Astrocyte (in vitro differentiated cells and primary cell): ENCODE measurements at regions not wholly inside any gene's neighbourhood (a gene's known extent, or its start where the extent isn't known, plus 50 kb on each side); places are given as distances from the start of the nearest gene placed in this dataset.

Experiments
- DNase-seq: peaks from one replicate; pipeline ENCODE4 v3.0.0-alpha.2; 2010; ENCODE audit warnings: low read depth
- FAIRE-seq: peaks from 2 replicates; lab custom pipeline; 2011; peaks lifted over from hg19 to GRCh38; lab: Jason Lieb, UNC
- H2AFZ ChIP-seq: 2 replicates; pipeline ENCODE4 v1.6.0; 2012; ENCODE audit warnings: low read depth, low read length, inconsistent platforms
- H3K27ac ChIP-seq: 2 replicates; pipeline ENCODE4 v1.5.1; 2011; ENCODE audit warnings: low read depth, low read length, inconsistent platforms
- H3K27me3 ChIP-seq: 2 replicates; pipeline ENCODE4 v1.6.0; 2011; ENCODE audit warnings: low read length, inconsistent platforms; ENCODE audit not compliant: insufficient read depth
- H3K36me3 ChIP-seq: 2 replicates; pipeline ENCODE4 v1.5.1; 2011; ENCODE audit warnings: low read length, inconsistent platforms; ENCODE audit not compliant: insufficient read depth
- H3K4me1 ChIP-seq: 2 replicates; pipeline ENCODE4 v1.5.1; 2011; ENCODE audit warnings: low read length, inconsistent platforms; ENCODE audit not compliant: insufficient read depth
- H3K4me2 ChIP-seq: 2 replicates; pipeline ENCODE4 v1.6.0; 2012; ENCODE audit warnings: low read length, inconsistent platforms
- H3K4me3 ChIP-seq: 2 replicates; pipeline ENCODE4 v1.5.1; 2011; ENCODE audit warnings: low read depth, mild to moderate bottlenecking, low read length, inconsistent platforms; ENCODE audit not compliant: insufficient read depth
- H3K79me2 ChIP-seq: 2 replicates; pipeline ENCODE4 v1.6.0; 2012; ENCODE audit warnings: mild to moderate bottlenecking, low read length, inconsistent platforms; ENCODE audit not compliant: insufficient read depth
- H3K9ac ChIP-seq: 2 replicates; pipeline ENCODE4 v1.6.0; 2012; ENCODE audit warnings: mild to moderate bottlenecking, low read length, inconsistent platforms
- H3K9me3 ChIP-seq: 2 replicates; pipeline ENCODE4 v1.5.1; 2012; ENCODE audit warnings: low read depth, mild to moderate bottlenecking, low read length, inconsistent platforms; ENCODE audit not compliant: insufficient read depth
- H4K20me1 ChIP-seq: 2 replicates; pipeline ENCODE4 v1.6.0; 2012; ENCODE audit warnings: low read length, inconsistent platforms; ENCODE audit not compliant: insufficient read depth
- H3K27ac Mint-ChIP-seq: one replicate; pipeline ENCODE4 v1.8.0; 2021; ENCODE audit warnings: mild to moderate bottlenecking, mixed read lengths; ENCODE audit not compliant: unreplicated experiment
- H3K27me3 Mint-ChIP-seq: one replicate; pipeline ENCODE4 v1.8.0; 2021; ENCODE audit warnings: low read depth, mixed read lengths; ENCODE audit not compliant: unreplicated experiment
- H3K36me3 Mint-ChIP-seq: one replicate; pipeline ENCODE4 v1.8.0; 2021; ENCODE audit warnings: low read depth, mixed read lengths; ENCODE audit not compliant: unreplicated experiment
- H3K4me1 Mint-ChIP-seq: one replicate; pipeline ENCODE4 v1.8.0; 2021; ENCODE audit warnings: low read depth, mixed read lengths; ENCODE audit not compliant: unreplicated experiment
- H3K4me3 Mint-ChIP-seq: one replicate; pipeline ENCODE4 v1.8.0; 2021; ENCODE audit warnings: mild to moderate bottlenecking, moderate library complexity, mixed read lengths; ENCODE audit not compliant: unreplicated experiment
- H3K9me3 Mint-ChIP-seq: one replicate; pipeline ENCODE4 v1.8.0; 2021; ENCODE audit warnings: mild to moderate bottlenecking, mixed read lengths; ENCODE audit not compliant: unreplicated experiment
- CTCF ChIP-seq: IDR thresholded peaks from 2 replicates; pipeline ENCODE4 v1.5.1; 2011; ENCODE audit warnings: low read depth, mild to moderate bottlenecking, inconsistent platforms, low read length, moderate library complexity; ENCODE audit not compliant: insufficient read depth
- EZH2 ChIP-seq: IDR thresholded peaks from 2 replicates; pipeline ENCODE4 v1.6.1; 2012; ENCODE audit warnings: mild to moderate bottlenecking, low read length, inconsistent platforms; ENCODE audit not compliant: insufficient read depth

- Histone ChIP-seq H2AFZ (no peak overlapping the region), H3K36me3 (no peaks in the 10 kb centered on the region), H3K4me2 (no peak overlapping the region), H3K9ac (no peak overlapping the region), H3K27ac (no peak overlapping the region), H3K27me3 (no peaks in the 10 kb centered on the region), H3K9me3 (no peaks in the 10 kb centered on the region), H3K79me2 (no peaks in the 10 kb centered on the region), H4K20me1 (no peaks in the 10 kb centered on the region), H3K4me1 (no peaks in the 10 kb centered on the region), H3K4me3 (no peak overlapping the region)
- FAIRE-seq (no peak), DNase-seq (peak; percentile 58)
- Mint-ChIP-seq H3K4me1 (peaks cover 3% of the 10 kb centered on the region), H3K4me3 (no peak overlapping the region), H3K9me3 (no peaks in the 10 kb centered on the region), H3K36me3 (no peaks in the 10 kb centered on the region), H3K27me3 (no peaks in the 10 kb centered on the region), H3K27ac (peak overlapping the region; percentile 41)
- TF ChIP-seq EZH2 (no peak), CTCF (no peak)
Observed at GRCh38 chrX:121831601-121832000, 784.2 kb downstream of the GLUD2 start.

GRCh38 chrX:121832446-121832845 lies 785.0 kb downstream of the GLUD2 start:
- DNase-seq: no peak
- Histone ChIP-seq H3K4me2 (no peak overlapping the region), H3K4me3 (no peak overlapping the region), H3K4me1 (no peaks in the 10 kb centered on the region), H3K9me3 (no peaks in the 10 kb centered on the region), H4K20me1 (no peaks in the 10 kb centered on the region), H3K27ac (no peak overlapping the region), H3K9ac (no peak overlapping the region), H2AFZ (no peak overlapping the region), H3K79me2 (no peaks in the 10 kb centered on the region), H3K27me3 (no peaks in the 10 kb centered on the region), H3K36me3 (no peaks in the 10 kb centered on the region)
- Mint-ChIP-seq H3K4me3 (no peak overlapping the region), H3K9me3 (no peaks in the 10 kb centered on the region), H3K27ac (no peak overlapping the region), H3K4me1 (peaks cover 3% of the 10 kb centered on the region), H3K36me3 (no peaks in the 10 kb centered on the region), H3K27me3 (no peaks in the 10 kb centered on the region)
- FAIRE-seq: peak; percentile 29
- TF ChIP-seq EZH2 (no peak), CTCF (no peak)

- Histone ChIP-seq H3K9me3 (no peaks in the 10 kb centered on the region), H3K36me3 (no peaks in the 10 kb centered on the region), H3K79me2 (no peaks in the 10 kb centered on the region), H3K27ac (no peak overlapping the region), H4K20me1 (no peaks in the 10 kb centered on the region), H3K4me1 (no peaks in the 10 kb centered on the region), H3K4me2 (no peak overlapping the region), H3K4me3 (no peak overlapping the region), H2AFZ (no peak overlapping the region), H3K27me3 (no peaks in the 10 kb centered on the region), H3K9ac (no peak overlapping the region)
- no peak overlapping the region for H3K4me3 Mint-ChIP-seq
- peaks cover 3% of the 10 kb centered on the region for H3K4me1 Mint-ChIP-seq
- H3K36me3 Mint-ChIP-seq: no peaks in the 10 kb centered on the region
- H3K27me3 Mint-ChIP-seq: no peaks in the 10 kb centered on the region
- no peak for DNase-seq
- no peaks in the 10 kb centered on the region for H3K9me3 Mint-ChIP-seq
- no peak overlapping the region for H3K27ac Mint-ChIP-seq
- TF ChIP-seq CTCF (no peak), EZH2 (no peak)
- FAIRE-seq: no peak
Observed at GRCh38 chrX:121836000-121836399, 788.6 kb downstream of the GLUD2 start.
